Cerebellar cortex (tissue), 1 donor: ENCODE measurements at regions not wholly inside any gene's neighbourhood (a gene's known extent, or its start where the extent isn't known, plus 50 kb on each side); places are given as distances from the start of the nearest gene placed in this dataset.
"Not testable (repeated sequence)": the region's sequence is repeated elsewhere in the genome, so short reads cannot be mapped to it uniquely, and the experiment has no call there.

Source experiments
- DNase-seq: peaks from one replicate; pipeline ENCODE4 v3.0.0-alpha.2; 2015; ENCODE audit warnings: low spot score

GRCh38 chr5:112573441-112573840, 154.4 kb upstream of the EPB41L4A start:
- no peak for DNase-seq

DNA sequence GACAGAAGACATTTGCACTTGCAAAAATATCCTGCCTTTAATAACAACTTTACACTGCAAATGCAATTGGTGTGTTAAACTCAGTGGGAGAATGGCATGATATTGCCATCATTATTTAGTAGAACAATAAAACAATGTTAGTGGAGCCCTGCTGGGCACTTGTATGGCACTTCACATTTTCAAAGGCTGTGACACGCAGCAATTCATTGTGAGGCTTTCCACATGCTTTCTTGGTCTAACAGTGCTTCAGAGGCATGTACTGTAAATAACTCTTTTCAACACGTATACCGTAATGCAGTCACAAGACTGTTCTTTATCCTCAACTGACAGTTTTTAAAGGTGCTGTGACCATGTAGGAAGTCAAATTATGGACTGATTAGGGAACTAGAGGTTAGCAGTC, 155.5 kb upstream of the EPB41L4A start:
- no peak for DNase-seq

- peak; percentile 16 for DNase-seq
Observed at GRCh38 chr5:112576298-112576925, 157.3 kb upstream of the EPB41L4A start.

GRCh38 chr5:112579599-112580170, 158.0 kb upstream of the APC start:
- DNase-seq = no peak

DNA sequence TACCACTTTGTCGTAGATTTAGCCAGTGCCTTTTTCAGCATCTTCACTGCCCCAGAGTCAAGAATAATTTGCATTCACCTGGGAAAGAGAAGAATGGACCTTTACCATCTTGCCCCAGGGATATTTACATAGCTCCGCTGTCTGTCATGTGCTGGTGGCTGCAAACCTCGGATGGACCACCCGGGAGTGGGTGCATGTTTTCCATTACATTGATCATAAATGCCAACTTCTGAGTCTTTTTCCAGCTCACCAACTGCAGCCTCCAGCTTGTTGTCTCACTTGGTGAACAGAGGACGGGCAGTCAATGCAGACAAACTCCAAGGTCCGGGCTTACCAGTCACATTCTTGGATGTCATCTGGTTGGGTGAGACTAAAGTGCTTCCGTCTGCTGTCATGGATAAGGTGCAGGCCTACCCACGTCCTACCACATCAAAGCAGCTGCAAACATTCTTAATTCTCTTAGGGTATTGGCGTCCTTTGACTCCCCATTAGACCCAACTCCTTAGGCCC, 155.8 kb upstream of the APC start:
- DNase-seq = no peak

- DNase-seq = no peak
Observed at GRCh38 chr5:112583166-112583565, 154.5 kb upstream of the APC start.

GRCh38 chr5:112584781-112585180, 152.9 kb upstream of the APC start:
- DNase-seq = no peak

DNA sequence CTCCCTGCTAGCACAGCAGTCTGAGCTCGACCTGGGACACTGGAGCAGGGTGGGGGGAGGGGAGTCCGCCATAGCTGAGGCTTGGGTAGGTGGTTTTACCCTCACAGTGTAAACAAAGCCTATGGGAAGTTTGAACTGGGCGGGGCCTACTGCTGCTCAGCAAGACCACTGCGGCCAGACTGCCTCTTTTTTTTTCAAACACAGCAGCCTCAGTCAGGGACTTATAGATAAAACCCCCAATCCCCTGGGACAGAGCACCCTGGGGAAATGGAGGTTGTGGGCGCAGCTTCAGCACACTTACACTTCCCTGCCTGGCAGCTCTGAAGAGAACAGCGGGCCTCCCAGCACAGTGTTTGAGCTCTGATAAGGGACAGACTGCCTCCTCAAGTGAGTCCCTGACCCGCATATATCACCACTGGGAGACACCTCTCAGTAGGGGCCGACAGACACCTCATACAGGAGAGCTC, 151.1 kb upstream of the APC start:
- DNase-seq = no peak

DNA sequence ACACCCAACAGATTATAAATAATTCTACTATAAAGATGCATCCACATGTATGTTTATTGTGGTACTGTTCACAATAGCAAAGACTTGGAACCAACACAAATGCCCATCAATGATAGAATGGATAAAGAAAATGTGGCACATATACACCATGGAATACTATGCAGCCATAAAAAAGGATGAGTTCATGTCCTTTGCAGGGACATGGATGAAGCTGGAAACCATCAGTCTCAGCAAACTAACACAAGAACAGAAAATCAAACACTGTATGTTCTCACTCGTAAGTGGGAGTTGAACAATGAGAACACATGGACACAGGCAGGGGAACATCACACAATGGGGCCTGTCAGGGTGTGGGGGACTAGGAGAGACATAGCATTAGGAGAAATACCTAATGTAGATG, 146.8 kb upstream of the APC start:
- not testable (repeated sequence) for DNase-seq

GRCh38 chr5:112594095-112594850, 143.4 kb upstream of the APC start:
- DNase-seq = peak; percentile 64

- DNase-seq = no peak
Observed at GRCh38 chr5:112594941-112595340, 142.7 kb upstream of the APC start.

DNA sequence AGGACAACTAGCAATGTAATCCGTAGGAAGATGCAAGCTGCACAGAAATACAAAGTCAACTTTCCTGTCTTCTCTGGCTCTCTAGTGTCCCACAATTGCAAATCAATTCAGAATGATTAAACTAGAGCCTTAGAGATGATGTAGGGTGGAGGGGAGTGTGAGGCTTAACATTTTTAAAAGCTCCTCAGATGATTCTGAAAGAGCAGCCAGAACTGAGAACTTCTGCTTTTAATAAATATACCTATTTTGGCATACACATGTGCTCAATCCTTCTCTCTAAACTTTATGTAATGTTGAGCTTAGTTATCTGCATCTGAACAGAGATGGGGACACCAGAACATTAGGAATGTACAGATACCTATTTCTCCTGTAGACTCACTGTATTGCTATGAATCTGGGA, 139.9 kb upstream of the APC start:
- DNase-seq = no peak

DNA sequence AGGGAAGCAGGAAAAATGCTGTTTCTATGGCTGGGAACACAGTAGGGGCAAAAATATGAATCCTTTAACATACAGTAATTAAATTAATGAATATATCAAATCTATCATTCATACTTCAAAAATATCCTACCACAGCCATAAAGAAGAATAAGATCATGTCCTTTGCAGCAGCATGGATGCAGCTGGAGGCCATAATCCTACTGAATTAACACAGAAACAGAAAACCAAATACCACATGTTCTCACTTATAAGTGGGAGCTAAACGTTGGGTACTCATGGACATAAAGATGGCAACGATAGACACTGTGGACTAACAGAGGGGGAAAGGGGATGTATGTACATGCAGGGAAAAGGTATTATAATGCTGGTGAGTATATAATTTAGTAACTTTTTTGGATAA, 137.2 kb upstream of the APC start:
- DNase-seq = not testable (repeated sequence)

DNA sequence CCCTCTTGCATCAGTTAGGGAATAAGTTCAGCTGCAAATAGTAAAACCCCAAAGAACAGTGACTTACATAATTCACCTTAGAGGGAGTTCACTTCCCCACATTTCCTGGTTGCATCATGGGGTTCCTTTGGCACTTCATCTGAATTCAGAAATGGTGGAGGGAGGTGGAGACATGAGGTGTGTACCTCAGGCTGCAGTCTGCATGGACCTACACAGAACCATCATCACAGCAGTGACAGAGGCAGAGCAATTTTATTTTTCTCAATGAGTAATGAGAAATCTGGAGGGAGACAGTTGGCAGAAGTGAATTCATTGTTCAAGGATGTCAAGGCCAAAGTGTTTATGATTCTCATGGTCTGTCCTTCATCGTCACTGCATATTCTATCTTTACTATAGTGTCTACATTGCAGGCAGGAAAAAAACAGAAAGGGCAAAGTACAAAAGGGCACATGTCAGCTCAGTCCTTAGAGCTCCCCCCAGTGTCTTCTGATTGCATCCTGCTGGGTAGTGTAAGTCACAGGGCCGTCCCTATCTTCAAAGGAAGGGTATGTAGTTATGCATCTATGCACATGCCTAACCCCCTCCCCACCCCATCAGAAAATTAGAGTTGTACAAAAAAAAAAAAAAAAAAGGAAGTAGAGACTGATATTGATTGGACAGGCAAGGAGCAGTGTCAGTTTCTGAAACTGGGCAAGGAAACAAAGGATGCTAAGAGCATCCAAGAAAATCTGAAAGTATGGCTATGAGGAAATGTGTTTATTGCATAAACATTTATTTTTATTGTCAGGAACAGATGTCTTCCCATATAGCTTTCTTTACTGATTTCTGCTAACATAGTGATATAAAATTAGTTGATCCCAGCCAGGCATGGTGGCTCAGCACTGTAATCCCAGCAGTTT, 132.7 kb upstream of the APC start:
- no peak for DNase-seq

DNA sequence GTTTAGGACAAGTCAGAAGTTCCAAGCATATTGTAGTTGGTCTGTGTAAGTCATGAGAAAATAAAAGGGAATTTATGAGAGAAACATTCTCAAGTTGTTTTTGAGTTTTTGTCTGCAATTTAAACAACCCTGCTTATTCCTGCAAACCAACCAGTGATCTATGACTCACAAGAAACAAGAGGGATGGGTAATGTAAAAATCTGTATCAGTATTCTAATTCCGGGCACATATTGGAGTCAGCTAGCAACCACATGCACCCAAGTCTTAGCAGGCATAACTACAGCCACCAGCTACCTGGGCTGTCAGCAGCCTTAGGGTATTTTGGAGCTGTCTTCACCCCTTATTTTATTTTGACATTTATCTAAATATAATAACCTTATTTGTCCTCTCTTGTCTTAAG, 128.7 kb upstream of the APC start:
- DNase-seq = no peak

DNA sequence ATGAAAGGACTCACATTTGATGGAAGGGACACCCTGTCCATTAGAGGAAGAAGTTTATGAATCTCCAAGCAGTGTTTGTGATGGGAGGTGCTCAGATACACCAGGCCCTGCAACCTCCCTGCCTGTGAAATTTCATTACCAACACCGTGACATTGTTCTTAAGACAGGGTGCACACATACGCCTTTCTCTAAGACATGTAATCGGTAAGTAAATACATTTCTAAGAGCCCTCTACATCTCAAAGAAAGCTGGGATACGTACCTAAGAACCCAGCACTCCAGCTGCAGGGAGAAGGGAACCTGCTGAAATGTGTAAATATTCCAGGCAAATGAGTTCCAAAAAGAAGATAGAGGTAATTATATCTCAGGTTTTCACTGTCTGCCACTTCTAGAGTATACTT, 125.0 kb upstream of the APC start:
- no peak for DNase-seq

DNA sequence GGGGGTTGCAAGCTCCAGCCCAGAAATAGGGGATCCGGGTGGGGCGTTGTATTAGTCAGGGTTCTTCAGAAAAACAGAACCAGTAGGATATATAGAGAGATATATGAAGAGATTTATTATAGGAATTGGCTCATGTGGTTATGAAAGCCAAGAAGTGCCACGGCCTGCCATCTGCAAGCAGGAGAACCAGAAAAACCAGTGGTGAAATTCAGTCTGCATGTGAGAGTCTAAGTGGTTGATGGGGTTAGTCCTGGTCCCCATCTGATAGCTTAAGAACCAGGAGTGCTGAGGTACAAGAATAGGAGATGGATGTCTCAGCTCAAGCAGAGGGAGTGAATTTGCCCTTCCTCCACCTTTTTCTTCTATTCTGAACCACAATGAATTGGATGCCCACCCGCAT, 123.4 kb upstream of the APC start:
- no peak for DNase-seq

DNA sequence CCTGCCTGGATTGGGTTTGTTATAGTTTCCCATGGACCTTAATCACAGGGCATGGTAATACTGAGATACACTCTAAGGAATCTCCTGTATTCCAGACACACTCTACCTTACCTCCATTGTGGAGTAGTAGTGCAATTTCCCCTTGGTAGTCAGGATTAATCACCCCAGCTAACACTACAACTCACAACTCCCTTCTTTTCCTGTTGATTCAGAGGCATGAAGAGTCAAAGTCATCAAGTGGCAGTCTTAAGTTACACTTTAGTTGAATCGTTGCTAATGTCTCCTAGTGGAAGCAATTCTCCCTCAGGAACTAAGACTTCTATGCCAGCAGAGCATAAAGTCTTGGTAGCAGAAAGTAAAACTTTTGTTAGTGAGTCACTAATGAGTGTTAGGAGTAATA, 122.7 kb upstream of the APC start:
- DNase-seq = no peak

DNA sequence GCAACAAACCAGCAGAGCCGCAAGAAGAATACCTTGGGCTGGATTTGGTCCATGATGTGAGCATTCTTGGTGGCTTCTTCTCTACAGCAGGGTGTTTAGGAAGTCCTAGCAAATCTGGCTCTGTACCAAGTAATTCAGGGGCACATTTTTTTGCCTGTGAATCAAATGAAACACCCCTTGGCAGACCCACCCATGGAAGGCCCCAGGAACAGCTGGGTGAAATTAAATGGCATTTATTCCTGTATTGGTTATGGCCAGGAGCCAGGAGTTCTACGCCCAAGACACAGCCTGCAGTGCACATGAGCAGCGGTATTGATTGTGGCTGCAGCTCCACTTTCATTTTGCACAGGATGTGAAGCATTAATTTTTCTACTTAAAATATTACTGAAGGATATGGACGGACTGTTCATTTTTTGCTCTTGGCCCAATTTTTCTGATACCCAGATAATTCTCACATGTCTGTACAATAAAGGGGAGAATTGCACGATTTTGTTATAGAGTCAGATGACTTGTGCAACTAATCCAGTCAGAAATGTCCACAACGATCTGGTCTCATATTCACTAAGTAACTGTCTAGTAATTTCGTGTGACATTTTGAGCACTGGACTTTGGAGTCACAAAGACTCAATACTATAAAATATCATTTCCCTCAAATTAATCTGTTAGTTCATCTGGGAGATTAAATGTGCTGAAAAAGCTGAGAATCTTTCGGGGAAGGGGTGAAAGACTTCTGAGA, 120.7 kb upstream of the APC start:
- no peak for DNase-seq

- no peak for DNase-seq
Observed at GRCh38 chr5:112625246-112625645, 112.4 kb upstream of the APC start.

- no peak for DNase-seq
Observed at GRCh38 chr5:112625689-112626438, 111.8 kb upstream of the APC start.
